HCT116 (cell line): ENCODE measurements at regions not wholly inside any gene's neighbourhood (a gene's known extent, or its start where the extent isn't known, plus 50 kb on each side); places are given as distances from the start of the nearest gene placed in this dataset.

ENCODE experiments used
- ATAC-seq: fragments of 200-7000 bp; cut with Tn5 transposase; 2 replicates; pipeline ENCODE4 v1.9.1; 2020; ENCODE audit warnings: mild to moderate bottlenecking, moderate library complexity
- BruUV-seq: library from RNA; stranded (reverse); fragments of 400-500 nt; replicated peaks from 2 replicates; lab custom pipeline; 2021; lab: Mats Ljungman, UMichigan
- CTCF ChIA-PET: fragments of 300-600 bp; sonication (Branson Sonifier 250); formaldehyde crosslinking; loops from one replicate; lab custom pipeline; 2021; ENCODE audit warnings: antibody characterized with exemption; lab: Charles Lee
- POLR2A ChIA-PET: fragments of 300-600, 350-600 bp; sonication (Branson Sonifier 250); formaldehyde crosslinking; loops from one replicate; lab custom pipeline; 2021; ENCODE audit warnings: antibody characterized with exemption; lab: Charles Lee
- RAD21 ChIA-PET, 2 experiments: fragments of 300-600 bp; sonication (Branson Sonifier 250); formaldehyde crosslinking; loops; one replicate each; lab custom pipeline; 2023; ENCODE audit warnings: low total read pairs in 2 of 2; ENCODE audit not compliant: uncharacterized antibody in 2 of 2, unreplicated experiment in 2 of 2, low non-redundant PET in 1 of 2; lab: Charles Lee
- DNase-seq: peaks from one replicate; pipeline ENCODE4 v3.0.0-alpha.2; 2010; ENCODE audit warnings: low read depth, low spot score
- H2AFZ ChIP-seq: fragments of 200-600 bp; shearing (Covaris generic), sonication (generic); 2 replicates; pipeline ENCODE4 v1.6.1; 2017; ENCODE audit warnings: low read depth, mixed run types, mixed read lengths, antibody characterized with exemption, low read length; ENCODE audit not compliant: poor library complexity, severe bottlenecking
- H3K27ac ChIP-seq: 2 replicates; pipeline ENCODE4 v1.5.1; 2012; ENCODE audit warnings: low read depth, low read length
- H3K27me3 ChIP-seq: fragments of 200-600 bp; sonication (generic); 2 replicates; pipeline ENCODE4 v1.6.1; 2016; ENCODE audit warnings: mixed run types, low read length, mixed read lengths; ENCODE audit not compliant: insufficient read depth
- H3K36me3 ChIP-seq, 2 experiments: fragments of 200-500 bp in 1 of 2; fragments of 200-600 bp in 1 of 2; sonication (Bioruptor generic) in 1 of 2; sonication (generic) in 1 of 2; 2 replicates each; pipeline versions ENCODE4 v1.5.1 to v1.6.1; 2014 to 2016; ENCODE audit warnings: low read length in 2 of 2, inconsistent platforms in 1 of 2, mixed read lengths in 1 of 2, mixed run types in 1 of 2; ENCODE audit not compliant: insufficient read depth in 2 of 2, control insufficient read depth in 1 of 2
- H3K4me1 ChIP-seq, 2 experiments: fragments of 200-600 bp in 1 of 2; sonication (generic) in 1 of 2; 2 replicates each; pipeline versions ENCODE4 v1.5.1 to v1.6.1; 2012 to 2017; ENCODE audit warnings: low read length in 2 of 2, inconsistent platforms in 1 of 2, mild to moderate bottlenecking in 1 of 2, mixed read lengths in 1 of 2, mixed run types in 1 of 2, moderate library complexity in 1 of 2; ENCODE audit not compliant: insufficient read depth in 2 of 2, control insufficient read depth in 1 of 2
- H3K4me2 ChIP-seq: fragments of 200-600 bp; sonication (generic); 2 replicates; pipeline ENCODE4 v1.6.1; 2017; ENCODE audit warnings: mixed run types, low read length, mixed read lengths
- H3K4me3 ChIP-seq, 2 experiments: fragments of 200-600 bp in 1 of 2; sonication (generic) in 1 of 2; replicated peaks in 1 of 2; 2 replicates each; pipeline ENCODE4 v1.5.1; 2011 to 2016; ENCODE audit warnings: low read length in 2 of 2, control low read depth in 1 of 2, low read depth in 1 of 2, mild to moderate bottlenecking in 1 of 2, mixed read lengths in 1 of 2, mixed run types in 1 of 2
- H3K79me2 ChIP-seq: fragments of 200-600 bp; sonication (generic); 2 replicates; pipeline ENCODE4 v1.6.1; 2017; ENCODE audit warnings: mild to moderate bottlenecking, mixed run types, low read length, moderate library complexity, mixed read lengths; ENCODE audit not compliant: insufficient read depth
- H3K9ac ChIP-seq: fragments of 200-600 bp; sonication (generic); 2 replicates; pipeline ENCODE4 v1.6.1; 2016; ENCODE audit warnings: low read length, mixed read lengths
- H3K9me2 ChIP-seq: fragments of 200-600 bp; sonication (generic), shearing (Covaris generic); 2 replicates; pipeline ENCODE4 v1.6.1; 2017; ENCODE audit warnings: mixed run types, mild to moderate bottlenecking, moderate library complexity; ENCODE audit not compliant: insufficient read depth
- H3K9me3 ChIP-seq, 2 experiments: fragments of 200-500 bp in 1 of 2; fragments of 200-600 bp in 1 of 2; sonication (Bioruptor generic) in 1 of 2; sonication (generic) in 1 of 2; 2 replicates each; pipeline ENCODE4 v1.6.1; 2014 to 2017; ENCODE audit warnings: low read length in 2 of 2, mixed read lengths in 2 of 2, inconsistent platforms in 1 of 2, low read depth in 1 of 2, mild to moderate bottlenecking in 1 of 2, mixed run types in 1 of 2, moderate library complexity in 1 of 2; ENCODE audit not compliant: control insufficient read depth in 1 of 2, insufficient read depth in 1 of 2
- H4K20me1 ChIP-seq: fragments of 200-600 bp; sonication (generic), shearing (Covaris generic); 2 replicates; pipeline ENCODE4 v1.6.1; 2017; ENCODE audit warnings: mixed run types, mild to moderate bottlenecking, moderate library complexity; ENCODE audit not compliant: insufficient read depth
- EZH2 ChIP-seq: fragments of 200-600 bp; sonication (generic); IDR thresholded peaks from 2 replicates; pipeline ENCODE4 v1.6.1; 2017; ENCODE audit warnings: antibody characterized with exemption, mixed run types
- RAD21 ChIP-seq: IDR thresholded peaks from 2 replicates; pipeline ENCODE4 v1.6.1; 2012; ENCODE audit warnings: low read depth, mild to moderate bottlenecking
- SIN3A ChIP-seq: IDR thresholded peaks from 2 replicates; pipeline ENCODE4 v1.6.1; 2012; ENCODE audit warnings: low read depth
- SP1 ChIP-seq: IDR thresholded peaks from 2 replicates; pipeline ENCODE4 v1.6.1; 2012; ENCODE audit warnings: low read depth
- ZFX ChIP-seq: fragments of 450-650 bp; IDR thresholded peaks from 2 replicates; pipeline ENCODE4 v1.6.1; 2017
- intact Hi-C: fragments of 100-400 bp; cut with micrococcal nuclease; formaldehyde crosslinking; loops from 2 replicates; pipeline ENCODE4 v1.10.0; 2022
- TF ChIP-seq, protein P1 (sequence below), 3 experiments: fragments of 200-600 bp in 1 of 3; sonication (generic) in 1 of 3; IDR thresholded peaks in 2 of 3; conservative IDR thresholded peaks in 1 of 3; 2 replicates each; pipeline ENCODE4 v1.5.1; 2012 to 2017; ENCODE audit warnings: low read depth in 2 of 3, low read length in 2 of 3, antibody characterized with exemption in 1 of 3, borderline replicate concordance in 1 of 3, control low read depth in 1 of 3, mild to moderate bottlenecking in 1 of 3, mixed read lengths in 1 of 3, mixed run types in 1 of 3, moderate library complexity in 1 of 3; ENCODE audit not compliant: insufficient read depth in 1 of 3
- TF ChIP-seq, protein P2 (sequence below): IDR thresholded peaks from 2 replicates; pipeline ENCODE4 v1.6.1; 2012
- TF ChIP-seq, protein P3 (sequence below): IDR thresholded peaks from 2 replicates; pipeline ENCODE4 v1.6.1; 2012
- TF ChIP-seq, protein P4 (sequence below): IDR thresholded peaks from 2 replicates; pipeline ENCODE4 v1.6.1; 2012; ENCODE audit warnings: low read depth

DNA sequence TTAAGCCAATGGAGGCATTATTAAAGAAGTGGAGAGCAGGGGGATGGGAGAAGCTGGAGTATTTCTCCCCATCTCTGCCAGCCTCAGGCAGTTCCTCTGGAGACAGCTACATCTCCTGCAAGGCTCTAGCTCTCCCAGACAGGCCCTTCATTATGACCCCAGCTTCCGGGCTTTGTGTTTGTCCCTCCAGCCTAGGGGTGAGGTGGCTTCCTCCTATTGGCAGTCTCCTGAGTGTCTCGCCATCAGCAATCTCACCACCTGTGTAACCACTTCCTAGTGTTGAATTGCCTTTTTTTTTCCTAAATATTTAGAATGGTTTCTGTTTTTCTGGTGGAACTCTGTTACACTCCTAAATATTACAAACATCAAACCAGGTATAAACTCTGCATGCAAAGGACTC is 122.3 kb downstream of the FAM174B start (continued):
- no peak for TF ChIP-seq RAD21
- no peak for TF ChIP-seq SP1
- TF ChIP-seq, protein P1, sequence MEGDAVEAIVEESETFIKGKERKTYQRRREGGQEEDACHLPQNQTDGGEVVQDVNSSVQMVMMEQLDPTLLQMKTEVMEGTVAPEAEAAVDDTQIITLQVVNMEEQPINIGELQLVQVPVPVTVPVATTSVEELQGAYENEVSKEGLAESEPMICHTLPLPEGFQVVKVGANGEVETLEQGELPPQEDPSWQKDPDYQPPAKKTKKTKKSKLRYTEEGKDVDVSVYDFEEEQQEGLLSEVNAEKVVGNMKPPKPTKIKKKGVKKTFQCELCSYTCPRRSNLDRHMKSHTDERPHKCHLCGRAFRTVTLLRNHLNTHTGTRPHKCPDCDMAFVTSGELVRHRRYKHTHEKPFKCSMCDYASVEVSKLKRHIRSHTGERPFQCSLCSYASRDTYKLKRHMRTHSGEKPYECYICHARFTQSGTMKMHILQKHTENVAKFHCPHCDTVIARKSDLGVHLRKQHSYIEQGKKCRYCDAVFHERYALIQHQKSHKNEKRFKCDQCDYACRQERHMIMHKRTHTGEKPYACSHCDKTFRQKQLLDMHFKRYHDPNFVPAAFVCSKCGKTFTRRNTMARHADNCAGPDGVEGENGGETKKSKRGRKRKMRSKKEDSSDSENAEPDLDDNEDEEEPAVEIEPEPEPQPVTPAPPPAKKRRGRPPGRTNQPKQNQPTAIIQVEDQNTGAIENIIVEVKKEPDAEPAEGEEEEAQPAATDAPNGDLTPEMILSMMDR (IDR thresholded peaks at IDR 0.05 in 2 of 3, conservative IDR thresholded peaks at IDR 0.05 in 1 of 3; ENCODE audit: borderline replicate concordance in 1 of 3, insufficient read depth in 1 of 3, low read depth in 2 of 3, low read length in 2 of 3), result no peak

DNA sequence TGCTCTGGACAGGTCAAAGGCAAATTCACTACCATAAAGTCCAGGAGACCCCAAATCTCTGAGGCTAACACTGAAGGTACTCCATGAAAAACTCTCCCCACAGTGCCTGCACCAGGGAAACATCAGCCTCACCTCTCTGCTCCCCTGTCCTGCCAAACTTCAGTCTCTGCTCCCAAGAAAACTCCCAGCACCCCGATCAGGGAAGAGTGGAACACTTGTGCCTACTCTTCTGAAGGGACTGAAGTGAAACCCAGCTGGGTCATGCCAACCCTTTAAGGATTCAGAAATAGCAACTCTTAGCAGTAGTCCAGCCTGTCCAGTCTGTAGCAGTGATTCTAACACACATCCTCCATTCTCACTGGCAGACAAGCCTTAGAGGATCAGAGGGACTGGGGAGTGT is 124.2 kb downstream of the FAM174B start:
- no TSS peak for BruUV-seq
- RAD21 ChIA-PET, result no interaction called here

More for the DNA sequence above, 124.2 kb downstream of the FAM174B start:
- no peak for DNase-seq
- H4K20me1 ChIP-seq, result no peaks in the 10 kb centered on the region
- intact Hi-C loops, result no loop called here
- H3K27me3 ChIP-seq, result peaks cover 33% of the 10 kb centered on the region
- ATAC-seq, result no peak
- no peaks in the 10 kb centered on the region for H3K4me1 ChIP-seq
- ChIA-PET POLR2A (no interaction called here), CTCF (no interaction called here)
- no peaks in the 10 kb centered on the region for H3K9me3 ChIP-seq
- H3K79me2 ChIP-seq, result no peaks in the 10 kb centered on the region
- H3K9me2 ChIP-seq, result no peaks in the 10 kb centered on the region
- no peak overlapping the region for H3K4me3 ChIP-seq
- no peak overlapping the region for H3K4me2 ChIP-seq
- TF ChIP-seq, protein P2, sequence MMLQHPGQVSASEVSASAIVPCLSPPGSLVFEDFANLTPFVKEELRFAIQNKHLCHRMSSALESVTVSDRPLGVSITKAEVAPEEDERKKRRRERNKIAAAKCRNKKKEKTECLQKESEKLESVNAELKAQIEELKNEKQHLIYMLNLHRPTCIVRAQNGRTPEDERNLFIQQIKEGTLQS, result no peak
- TF ChIP-seq SIN3A (no peak), ZFX (no peak), EZH2 (no peak)
- TF ChIP-seq, protein P3, sequence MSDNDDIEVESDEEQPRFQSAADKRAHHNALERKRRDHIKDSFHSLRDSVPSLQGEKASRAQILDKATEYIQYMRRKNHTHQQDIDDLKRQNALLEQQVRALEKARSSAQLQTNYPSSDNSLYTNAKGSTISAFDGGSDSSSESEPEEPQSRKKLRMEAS, result no peak
- TF ChIP-seq, protein P4, sequence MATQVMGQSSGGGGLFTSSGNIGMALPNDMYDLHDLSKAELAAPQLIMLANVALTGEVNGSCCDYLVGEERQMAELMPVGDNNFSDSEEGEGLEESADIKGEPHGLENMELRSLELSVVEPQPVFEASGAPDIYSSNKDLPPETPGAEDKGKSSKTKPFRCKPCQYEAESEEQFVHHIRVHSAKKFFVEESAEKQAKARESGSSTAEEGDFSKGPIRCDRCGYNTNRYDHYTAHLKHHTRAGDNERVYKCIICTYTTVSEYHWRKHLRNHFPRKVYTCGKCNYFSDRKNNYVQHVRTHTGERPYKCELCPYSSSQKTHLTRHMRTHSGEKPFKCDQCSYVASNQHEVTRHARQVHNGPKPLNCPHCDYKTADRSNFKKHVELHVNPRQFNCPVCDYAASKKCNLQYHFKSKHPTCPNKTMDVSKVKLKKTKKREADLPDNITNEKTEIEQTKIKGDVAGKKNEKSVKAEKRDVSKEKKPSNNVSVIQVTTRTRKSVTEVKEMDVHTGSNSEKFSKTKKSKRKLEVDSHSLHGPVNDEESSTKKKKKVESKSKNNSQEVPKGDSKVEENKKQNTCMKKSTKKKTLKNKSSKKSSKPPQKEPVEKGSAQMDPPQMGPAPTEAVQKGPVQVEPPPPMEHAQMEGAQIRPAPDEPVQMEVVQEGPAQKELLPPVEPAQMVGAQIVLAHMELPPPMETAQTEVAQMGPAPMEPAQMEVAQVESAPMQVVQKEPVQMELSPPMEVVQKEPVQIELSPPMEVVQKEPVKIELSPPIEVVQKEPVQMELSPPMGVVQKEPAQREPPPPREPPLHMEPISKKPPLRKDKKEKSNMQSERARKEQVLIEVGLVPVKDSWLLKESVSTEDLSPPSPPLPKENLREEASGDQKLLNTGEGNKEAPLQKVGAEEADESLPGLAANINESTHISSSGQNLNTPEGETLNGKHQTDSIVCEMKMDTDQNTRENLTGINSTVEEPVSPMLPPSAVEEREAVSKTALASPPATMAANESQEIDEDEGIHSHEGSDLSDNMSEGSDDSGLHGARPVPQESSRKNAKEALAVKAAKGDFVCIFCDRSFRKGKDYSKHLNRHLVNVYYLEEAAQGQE, result no peak
- H3K27ac ChIP-seq, result no peak overlapping the region
- no peak overlapping the region for H3K9ac ChIP-seq
- no peaks in the 10 kb centered on the region for H3K36me3 ChIP-seq
- no peak overlapping the region for H2AFZ ChIP-seq
